ENCODE measurements at regions not wholly inside any gene's neighbourhood (a gene's known extent, or its start where the extent isn't known, plus 50 kb on each side); places are given as distances from the start of the nearest gene placed in this dataset.

DNA sequence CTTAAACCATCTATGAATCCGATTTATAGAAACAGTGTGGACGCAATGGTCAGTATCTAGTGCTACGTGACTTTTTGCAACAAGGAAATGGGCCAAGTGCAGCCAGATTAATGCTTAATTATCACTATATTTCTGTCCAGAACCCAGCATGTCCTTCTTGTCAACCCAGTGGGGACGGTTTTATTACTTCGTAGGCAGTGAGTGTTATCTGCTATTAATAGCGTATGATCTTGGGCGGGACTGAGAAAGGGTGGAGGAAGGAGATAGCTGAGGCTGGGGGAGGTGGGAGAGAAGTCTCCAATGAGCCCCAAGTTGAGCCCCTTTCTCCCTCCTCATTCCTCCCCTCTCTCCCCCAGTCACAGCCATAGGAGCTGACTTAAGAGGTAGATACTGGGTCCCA, 59.7 kb upstream of the FAM222A start:
- 19 to 29% (median 20%) methylated on average over 7 of the region's 7 CpGs for WGBS, 3 donors
- no peaks in the 10 kb centered on the region for H3K9me3 ChIP-seq
- ATAC-seq (peak; percentile 83 to 98 (median 94)), DNase-seq (no peak)
- peak overlapping the region; percentile 44 for H3K4me3 ChIP-seq
- intact Hi-C loops (cut with DNase I): no loop called here
- TF ChIP-seq, protein P1, sequence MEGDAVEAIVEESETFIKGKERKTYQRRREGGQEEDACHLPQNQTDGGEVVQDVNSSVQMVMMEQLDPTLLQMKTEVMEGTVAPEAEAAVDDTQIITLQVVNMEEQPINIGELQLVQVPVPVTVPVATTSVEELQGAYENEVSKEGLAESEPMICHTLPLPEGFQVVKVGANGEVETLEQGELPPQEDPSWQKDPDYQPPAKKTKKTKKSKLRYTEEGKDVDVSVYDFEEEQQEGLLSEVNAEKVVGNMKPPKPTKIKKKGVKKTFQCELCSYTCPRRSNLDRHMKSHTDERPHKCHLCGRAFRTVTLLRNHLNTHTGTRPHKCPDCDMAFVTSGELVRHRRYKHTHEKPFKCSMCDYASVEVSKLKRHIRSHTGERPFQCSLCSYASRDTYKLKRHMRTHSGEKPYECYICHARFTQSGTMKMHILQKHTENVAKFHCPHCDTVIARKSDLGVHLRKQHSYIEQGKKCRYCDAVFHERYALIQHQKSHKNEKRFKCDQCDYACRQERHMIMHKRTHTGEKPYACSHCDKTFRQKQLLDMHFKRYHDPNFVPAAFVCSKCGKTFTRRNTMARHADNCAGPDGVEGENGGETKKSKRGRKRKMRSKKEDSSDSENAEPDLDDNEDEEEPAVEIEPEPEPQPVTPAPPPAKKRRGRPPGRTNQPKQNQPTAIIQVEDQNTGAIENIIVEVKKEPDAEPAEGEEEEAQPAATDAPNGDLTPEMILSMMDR (IDR thresholded peaks at IDR 0.05): no peak
- no peaks in the 10 kb centered on the region for H3K36me3 ChIP-seq (ENCODE audit: insufficient read depth in 1 of 2, low read depth in 1 of 2)
- peak overlapping the region; percentile 52 for H3K27ac ChIP-seq
- peaks cover 7% of the 10 kb centered on the region for H3K4me1 ChIP-seq
- H3K27me3 ChIP-seq (ENCODE audit: insufficient read depth in 3 of 3, low read length in 2 of 3): no peaks in the 10 kb centered on the region

DNA sequence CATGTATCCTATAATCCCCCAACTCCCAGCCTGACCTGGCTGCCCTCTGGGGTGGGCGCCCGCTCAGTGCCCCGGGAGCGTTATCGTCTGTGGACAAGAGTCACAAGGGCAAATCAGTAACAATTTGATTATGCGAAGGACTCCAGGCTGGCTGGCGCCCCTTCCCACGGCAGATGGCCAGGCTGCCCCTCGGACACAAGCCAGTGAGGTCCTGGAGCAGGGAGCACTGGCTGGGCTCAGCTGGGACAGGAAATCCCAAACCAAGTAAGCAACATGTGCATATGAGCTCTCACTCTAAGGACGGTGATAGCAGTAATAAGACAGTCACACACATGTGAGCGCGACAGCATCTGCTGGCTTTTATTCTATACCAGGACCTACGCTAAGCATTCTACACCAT, 59.3 kb upstream of the FAM222A start:
- peaks cover 7% of the 10 kb centered on the region for H3K4me1 ChIP-seq
- 23 to 45% (median 35%) methylated on average over 13 of the region's 13 CpGs for WGBS, 3 donors
- no peaks in the 10 kb centered on the region for H3K9me3 ChIP-seq
- H3K4me3 ChIP-seq: peak overlapping the region; percentile 44
- no peaks in the 10 kb centered on the region for H3K27me3 ChIP-seq (ENCODE audit: insufficient read depth in 3 of 3, low read length in 2 of 3)
- intact Hi-C loops (cut with DNase I): no loop called here
- TF ChIP-seq, protein P1 (IDR thresholded peaks at IDR 0.05): no peak
- no peaks in the 10 kb centered on the region for H3K36me3 ChIP-seq (ENCODE audit: insufficient read depth in 1 of 2, low read depth in 1 of 2)
- ATAC-seq (peak; percentile 19 to 74 (median 59)), DNase-seq (no peak)
- H3K27ac ChIP-seq: peak overlapping the region; percentile 52

DNA sequence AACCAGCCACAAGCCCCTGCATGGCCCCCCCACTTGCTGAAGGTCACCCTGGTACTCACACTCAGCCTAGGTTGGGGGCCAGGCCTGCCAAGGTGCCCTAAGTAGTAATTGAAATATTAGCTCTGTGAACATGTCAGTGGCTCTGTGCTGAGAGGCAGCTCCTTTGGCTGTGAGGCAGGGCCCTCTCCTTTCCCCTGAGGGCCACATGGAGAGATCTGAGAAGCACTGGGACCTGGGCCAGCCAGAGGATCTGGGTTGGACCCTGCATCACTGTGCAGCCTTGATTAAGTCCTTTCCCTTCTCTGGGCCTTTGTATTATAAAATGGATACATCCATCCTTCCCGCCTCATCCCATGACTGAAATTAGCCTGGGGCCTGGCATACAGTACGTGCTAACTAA, 58.0 kb upstream of the FAM222A start:
- no peaks in the 10 kb centered on the region for H3K9me3 ChIP-seq
- no peak overlapping the region for H3K27ac ChIP-seq
- no peaks in the 10 kb centered on the region for H3K27me3 ChIP-seq (ENCODE audit: insufficient read depth in 3 of 3, low read length in 2 of 3)
- WGBS, 3 donors: 87 to 93% (median 92%) methylated on average over 2 of the region's 2 CpGs
- ATAC-seq (no peak), DNase-seq (no peak)
- H3K4me3 ChIP-seq: no peak overlapping the region
- H3K36me3 ChIP-seq (ENCODE audit: insufficient read depth in 1 of 2, low read depth in 1 of 2): no peaks in the 10 kb centered on the region
- TF ChIP-seq, protein P1 (IDR thresholded peaks at IDR 0.05): no peak
- H3K4me1 ChIP-seq: peaks cover 7% of the 10 kb centered on the region
- intact Hi-C loops (cut with DNase I): no loop called here

DNA sequence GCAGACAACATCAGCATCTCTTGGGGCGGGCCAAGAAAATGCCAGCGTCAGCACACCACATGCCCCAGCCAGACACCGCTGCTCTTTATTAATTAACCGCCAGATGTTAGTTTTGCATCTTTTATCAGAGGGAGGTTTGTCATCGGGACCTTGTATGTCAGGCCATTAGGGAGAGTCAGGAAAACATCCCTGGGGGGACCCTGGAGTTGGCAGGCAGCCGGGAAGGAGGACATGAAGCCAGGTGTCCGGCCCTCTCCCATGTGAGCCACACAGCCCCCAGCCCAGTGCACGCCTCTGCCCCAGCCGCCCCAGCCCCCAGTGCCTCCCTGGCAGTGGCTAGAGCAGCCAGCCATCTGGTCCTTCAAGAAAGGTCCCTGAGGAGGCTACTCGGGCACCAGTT, 56.9 kb upstream of the FAM222A start:
- WGBS, 3 donors: 75 to 76% (median 76%) methylated on average over 10 of the region's 10 CpGs
- TF ChIP-seq, protein P1 (IDR thresholded peaks at IDR 0.05): no peak
- intact Hi-C loops (cut with DNase I): no loop called here
- ATAC-seq: no peak
- Histone ChIP-seq H3K4me1 (peaks cover 7% of the 10 kb centered on the region), H3K36me3 (ENCODE audit: insufficient read depth in 1 of 2, low read depth in 1 of 2) (no peaks in the 10 kb centered on the region), H3K9me3 (no peaks in the 10 kb centered on the region), H3K27ac (no peak overlapping the region), H3K4me3 (no peak overlapping the region), H3K27me3 (ENCODE audit: insufficient read depth in 3 of 3, low read length in 2 of 3) (no peaks in the 10 kb centered on the region)
- DNase-seq: no peak

DNA sequence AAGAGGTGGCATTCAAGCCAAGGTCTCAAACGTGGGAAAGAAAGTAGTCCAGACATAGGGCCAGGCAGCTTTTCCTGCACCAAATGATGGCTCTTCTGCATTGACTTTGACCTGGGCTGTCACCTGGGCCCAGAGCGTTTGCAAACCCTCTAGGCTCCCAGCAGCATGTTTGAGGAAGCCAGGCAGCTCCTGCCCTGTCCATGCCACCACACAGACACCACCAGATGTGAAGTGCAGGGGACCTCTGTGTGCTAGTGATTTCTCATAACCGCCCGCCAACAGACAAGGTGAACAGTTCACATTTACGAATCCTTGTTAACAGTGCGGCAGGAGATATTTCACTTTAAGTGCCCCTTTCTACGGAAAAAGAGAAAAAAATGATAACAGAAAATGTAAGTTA, 49.8 kb upstream of the FAM222A start:
- H3K9me3 ChIP-seq: no peaks in the 10 kb centered on the region
- 65 to 80% (median 79%) methylated on average over 7 of the region's 7 CpGs for WGBS, 3 donors
- H3K27me3 ChIP-seq (ENCODE audit: insufficient read depth in 3 of 3, low read length in 2 of 3): peaks cover 0 to 3% (median 0%) of the 10 kb centered on the region in 3 donors
- DNase-seq: no peak
- no peak for ATAC-seq
- TF ChIP-seq, protein P1 (IDR thresholded peaks at IDR 0.05): no peak
- no peak overlapping the region for H3K27ac ChIP-seq
- no peak overlapping the region for H3K4me3 ChIP-seq
- H3K36me3 ChIP-seq (ENCODE audit: insufficient read depth in 1 of 2, low read depth in 1 of 2): no peaks in the 10 kb centered on the region
- no peaks in the 10 kb centered on the region for H3K4me1 ChIP-seq
- intact Hi-C loops (cut with DNase I): no loop called here
